ENCODE measurements at regions not wholly inside any gene's neighbourhood (a gene's known extent, or its start where the extent isn't known, plus 50 kb on each side); places are given as distances from the start of the nearest gene placed in this dataset.

DNA sequence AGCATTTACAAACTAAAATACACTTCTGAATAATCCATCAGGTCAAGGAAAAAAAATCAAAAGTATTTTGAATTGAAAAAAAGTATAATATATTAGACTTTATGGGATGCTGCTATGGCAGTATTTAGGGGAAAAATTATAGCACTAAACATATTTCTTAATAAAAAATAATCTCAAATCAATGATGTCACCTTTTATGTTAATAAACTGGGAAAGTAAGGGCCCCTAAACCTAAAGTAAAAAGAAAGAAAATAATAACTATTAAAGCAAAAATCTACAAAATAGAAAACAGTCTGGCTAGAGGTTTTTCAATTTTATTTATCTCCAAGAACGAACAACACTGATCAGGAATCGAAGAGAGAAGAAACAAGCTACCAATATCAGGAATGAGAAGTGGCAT, 160.8 kb upstream of the PLXNA2 start:
- TF ChIP-seq, protein P1, sequence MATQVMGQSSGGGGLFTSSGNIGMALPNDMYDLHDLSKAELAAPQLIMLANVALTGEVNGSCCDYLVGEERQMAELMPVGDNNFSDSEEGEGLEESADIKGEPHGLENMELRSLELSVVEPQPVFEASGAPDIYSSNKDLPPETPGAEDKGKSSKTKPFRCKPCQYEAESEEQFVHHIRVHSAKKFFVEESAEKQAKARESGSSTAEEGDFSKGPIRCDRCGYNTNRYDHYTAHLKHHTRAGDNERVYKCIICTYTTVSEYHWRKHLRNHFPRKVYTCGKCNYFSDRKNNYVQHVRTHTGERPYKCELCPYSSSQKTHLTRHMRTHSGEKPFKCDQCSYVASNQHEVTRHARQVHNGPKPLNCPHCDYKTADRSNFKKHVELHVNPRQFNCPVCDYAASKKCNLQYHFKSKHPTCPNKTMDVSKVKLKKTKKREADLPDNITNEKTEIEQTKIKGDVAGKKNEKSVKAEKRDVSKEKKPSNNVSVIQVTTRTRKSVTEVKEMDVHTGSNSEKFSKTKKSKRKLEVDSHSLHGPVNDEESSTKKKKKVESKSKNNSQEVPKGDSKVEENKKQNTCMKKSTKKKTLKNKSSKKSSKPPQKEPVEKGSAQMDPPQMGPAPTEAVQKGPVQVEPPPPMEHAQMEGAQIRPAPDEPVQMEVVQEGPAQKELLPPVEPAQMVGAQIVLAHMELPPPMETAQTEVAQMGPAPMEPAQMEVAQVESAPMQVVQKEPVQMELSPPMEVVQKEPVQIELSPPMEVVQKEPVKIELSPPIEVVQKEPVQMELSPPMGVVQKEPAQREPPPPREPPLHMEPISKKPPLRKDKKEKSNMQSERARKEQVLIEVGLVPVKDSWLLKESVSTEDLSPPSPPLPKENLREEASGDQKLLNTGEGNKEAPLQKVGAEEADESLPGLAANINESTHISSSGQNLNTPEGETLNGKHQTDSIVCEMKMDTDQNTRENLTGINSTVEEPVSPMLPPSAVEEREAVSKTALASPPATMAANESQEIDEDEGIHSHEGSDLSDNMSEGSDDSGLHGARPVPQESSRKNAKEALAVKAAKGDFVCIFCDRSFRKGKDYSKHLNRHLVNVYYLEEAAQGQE (IDR thresholded peaks at IDR 0.05; ENCODE audit: insufficient read depth in 1 of 2, low read depth in 2 of 2, low read length in 2 of 2) = no peak
- no peak for TF ChIP-seq SIN3A (IDR thresholded peaks at IDR 0.05; ENCODE audit: borderline replicate concordance, insufficient read depth, low read length)
- no peak for TF ChIP-seq FOXP2 (optimal IDR thresholded peaks at IDR 0.05; ENCODE audit: borderline replicate concordance, extremely low read depth, extremely low read length, insufficient read depth)
- no peak for TF ChIP-seq TAF1 (IDR thresholded peaks at IDR 0.05; ENCODE audit: borderline replicate concordance, insufficient read depth, low read length)
- TF ChIP-seq POLR2AphosphoS5 (IDR thresholded peaks at IDR 0.05; ENCODE audit: low read depth, low read length) = no peak

DNA sequence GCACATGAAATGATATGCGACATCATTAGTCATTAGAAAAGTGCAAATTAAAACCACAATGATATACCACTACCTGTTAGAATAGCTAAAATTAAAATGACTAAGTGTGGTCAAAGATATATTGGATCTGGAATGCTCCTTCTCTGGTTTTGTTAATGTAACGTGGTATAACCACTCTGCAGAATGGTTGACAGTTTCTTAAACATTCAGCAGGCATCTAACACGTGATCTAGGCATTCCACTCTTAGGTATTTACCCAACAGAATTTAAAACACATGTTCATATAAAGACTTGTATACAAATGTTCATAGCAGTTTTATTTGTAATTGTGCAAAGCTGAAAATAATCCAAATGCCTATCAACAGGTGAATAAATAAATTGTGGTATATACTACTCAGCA, 165.0 kb upstream of the PLXNA2 start:
- TF ChIP-seq, protein P1 (IDR thresholded peaks at IDR 0.05; ENCODE audit: insufficient read depth in 1 of 2, low read depth in 2 of 2, low read length in 2 of 2) = no peak
- no peak for TF ChIP-seq FOXP2 (optimal IDR thresholded peaks at IDR 0.05; ENCODE audit: borderline replicate concordance, extremely low read depth, extremely low read length, insufficient read depth)
- no peak for TF ChIP-seq SIN3A (IDR thresholded peaks at IDR 0.05; ENCODE audit: borderline replicate concordance, insufficient read depth, low read length)

DNA sequence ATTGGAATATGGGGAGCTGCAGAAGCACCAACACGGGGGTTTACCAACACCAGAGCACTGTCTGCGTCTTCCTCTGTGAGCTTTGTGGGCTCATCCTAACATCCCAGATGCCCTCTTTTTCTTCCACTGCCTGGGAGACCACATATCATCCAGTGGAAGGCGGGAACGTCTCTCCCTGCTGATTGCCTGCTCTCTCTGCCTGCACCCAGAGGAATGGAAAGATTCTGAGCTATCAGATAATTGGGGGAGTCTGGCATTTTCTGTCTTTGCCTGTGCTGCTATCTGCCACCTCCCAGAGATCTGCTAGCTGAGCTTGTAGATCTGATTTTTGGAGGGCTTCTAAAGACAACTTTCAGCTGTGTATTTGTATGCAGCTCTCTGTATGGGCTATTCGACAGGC, 166.2 kb upstream of the PLXNA2 start:
- TF ChIP-seq SIN3A (IDR thresholded peaks at IDR 0.05; ENCODE audit: borderline replicate concordance, insufficient read depth, low read length) (no peak), TAF1 (IDR thresholded peaks at IDR 0.05; ENCODE audit: borderline replicate concordance, insufficient read depth, low read length) (no peak)
- TF ChIP-seq, protein P1 (IDR thresholded peaks at IDR 0.05; ENCODE audit: insufficient read depth in 1 of 2, low read depth in 2 of 2, low read length in 2 of 2) = no peak

DNA sequence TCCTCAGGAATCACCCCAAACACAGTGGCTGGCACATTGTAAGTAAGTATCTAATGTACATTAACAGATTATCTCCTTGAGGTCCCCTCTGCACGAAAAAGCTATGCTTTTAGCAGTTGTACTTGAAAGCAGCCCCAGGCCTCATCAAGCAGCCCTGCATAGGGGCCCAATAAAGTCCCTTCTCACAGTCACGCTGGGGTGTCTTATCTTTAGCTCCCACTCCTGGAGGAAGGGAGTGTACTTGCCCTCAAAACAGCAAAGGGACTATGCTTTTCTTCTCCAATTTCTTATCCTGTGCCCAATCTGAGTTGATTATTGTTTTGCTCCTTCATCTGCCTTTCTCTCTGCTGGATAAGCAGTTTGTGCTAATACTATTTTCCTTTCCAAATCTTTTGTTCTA, 168.8 kb upstream of the PLXNA2 start:
- no peak for TF ChIP-seq TAF1 (IDR thresholded peaks at IDR 0.05; ENCODE audit: borderline replicate concordance, insufficient read depth, low read length)
- TF ChIP-seq, protein P1 (IDR thresholded peaks at IDR 0.05; ENCODE audit: insufficient read depth in 1 of 2, low read depth in 2 of 2, low read length in 2 of 2) = no peak
- no peak for TF ChIP-seq FOXP2 (optimal IDR thresholded peaks at IDR 0.05; ENCODE audit: borderline replicate concordance, extremely low read depth, extremely low read length, insufficient read depth)
- TF ChIP-seq SIN3A (IDR thresholded peaks at IDR 0.05; ENCODE audit: borderline replicate concordance, insufficient read depth, low read length) = no peak
- TF ChIP-seq POLR2AphosphoS5 (IDR thresholded peaks at IDR 0.05; ENCODE audit: low read depth, low read length) = no peak

DNA sequence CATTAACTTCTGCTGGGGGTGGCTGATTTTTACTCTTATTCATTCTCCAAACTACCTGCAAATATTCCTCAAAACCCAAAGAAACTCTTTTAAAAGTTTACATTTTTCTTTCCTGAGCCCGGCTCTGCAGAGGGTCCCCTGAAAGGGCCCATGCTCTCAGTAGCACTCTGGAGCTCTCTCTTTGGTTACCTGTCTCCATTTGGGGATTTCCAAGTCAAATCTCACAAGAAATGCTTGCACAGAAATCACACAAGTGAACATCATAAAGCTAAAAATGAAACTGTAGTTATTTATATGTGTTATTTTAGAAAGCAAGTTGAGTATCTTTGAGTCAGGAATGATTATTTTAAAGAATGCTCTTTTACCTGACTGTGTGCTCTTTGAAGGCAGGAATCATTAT, 174.5 kb upstream of the PLXNA2 start:
- TF ChIP-seq POLR2AphosphoS5 (IDR thresholded peaks at IDR 0.05; ENCODE audit: low read depth, low read length) (no peak), TAF1 (IDR thresholded peaks at IDR 0.05; ENCODE audit: borderline replicate concordance, insufficient read depth, low read length) (no peak), SIN3A (IDR thresholded peaks at IDR 0.05; ENCODE audit: borderline replicate concordance, insufficient read depth, low read length) (no peak), FOXP2 (optimal IDR thresholded peaks at IDR 0.05; ENCODE audit: borderline replicate concordance, extremely low read depth, extremely low read length, insufficient read depth) (no peak)
- TF ChIP-seq, protein P1 (IDR thresholded peaks at IDR 0.05; ENCODE audit: insufficient read depth in 1 of 2, low read depth in 2 of 2, low read length in 2 of 2) = no peak

All from PFSK-1 (cell line).